NCI-H1048 (cell line): ENCODE measurements at regions not wholly inside any gene's neighbourhood (a gene's known extent, or its start where the extent isn't known, plus 50 kb on each side); places are given as distances from the start of the nearest gene placed in this dataset.

ENCODE experiments used
- DNase-seq: peaks from one replicate; lab custom pipeline; 2025; lab: John Stamatoyannopoulos, UW

- no peak for DNase-seq
Measured at GRCh38 chr12:91968076-91968776, 177.4 kb downstream of the BTG1 start.

- DNase-seq, result no peak
Measured at GRCh38 chr12:91967590-91967989, 178.1 kb downstream of the BTG1 start.

GRCh38 chr12:91965781-91966180, 179.9 kb downstream of the BTG1 start:
- no peak for DNase-seq

GRCh38 chr12:91964501-91964900, 181.1 kb downstream of the BTG1 start:
- no peak for DNase-seq

GRCh38 chr12:91959220-91959619, 186.4 kb downstream of the BTG1 start:
- no peak for DNase-seq

- DNase-seq, result no peak
Measured at GRCh38 chr12:91958816-91959215, 186.8 kb downstream of the BTG1 start.

- DNase-seq, result no peak
Measured at GRCh38 chr12:91954747-91955146, 190.9 kb downstream of the BTG1 start.

GRCh38 chr12:91954326-91954725, 191.3 kb downstream of the BTG1 start:
- no peak for DNase-seq

GRCh38 chr12:91952916-91953315, 192.7 kb downstream of the BTG1 start:
- DNase-seq, result no peak

- DNase-seq, result no peak
Measured at GRCh38 chr12:91951571-91951970, 194.1 kb downstream of the BTG1 start.

- DNase-seq, result no peak
Measured at GRCh38 chr12:91948504-91948903, 197.1 kb downstream of the BTG1 start.

- no peak for DNase-seq
Measured at GRCh38 chr12:91947459-91947858, 198.2 kb downstream of the BTG1 start.

GRCh38 chr12:91944637-91945036, 201.0 kb downstream of the BTG1 start:
- DNase-seq, result no peak

GRCh38 chr12:91940826-91941570, 204.6 kb downstream of the BTG1 start:
- no peak for DNase-seq

- no peak for DNase-seq
Measured at GRCh38 chr12:91940322-91940721, 205.3 kb downstream of the BTG1 start.

- DNase-seq, result no peak
Measured at GRCh38 chr12:91937706-91938105, 207.9 kb downstream of the BTG1 start.

GRCh38 chr12:91937009-91937408, 208.6 kb downstream of the BTG1 start:
- DNase-seq, result no peak

GRCh38 chr12:91935296-91935695, 210.3 kb downstream of the BTG1 start:
- DNase-seq, result no peak

GRCh38 chr12:91931111-91931510, 214.5 kb downstream of the BTG1 start:
- DNase-seq, result no peak

- DNase-seq, result no peak
Measured at GRCh38 chr12:91928501-91928900, 217.1 kb downstream of the BTG1 start.

- DNase-seq, result no peak
Measured at GRCh38 chr12:91926848-91927247, 218.8 kb downstream of the BTG1 start.

GRCh38 chr12:91924827-91925226, 220.8 kb downstream of the BTG1 start:
- no peak for DNase-seq

GRCh38 chr12:91923864-91924263, 221.8 kb downstream of the BTG1 start:
- DNase-seq, result no peak

- DNase-seq, result no peak
Measured at GRCh38 chr12:91922674-91923073, 223.0 kb downstream of the BTG1 start.
